A673 (cell line): ENCODE measurements at regions not wholly inside any gene's neighbourhood (a gene's known extent, or its start where the extent isn't known, plus 50 kb on each side); places are given as distances from the start of the nearest gene placed in this dataset.
"Not testable (repeated sequence)": the region's sequence is repeated elsewhere in the genome, so short reads cannot be mapped to it uniquely, and the experiment has no call there.

ENCODE experiments used
- BruUV-seq: library from RNA; stranded (reverse); fragments of 400-500 nt; replicated peaks from 2 replicates; lab custom pipeline; 2021; lab: Mats Ljungman, UMichigan
- CTCF ChIA-PET: fragments of 300-600 bp; sonication (Branson Sonifier 250); formaldehyde crosslinking; loops from one replicate; lab custom pipeline; 2022; ENCODE audit warnings: antibody characterized with exemption; lab: Charles Lee
- POLR2A ChIA-PET: fragments of 300-600 bp; sonication (Branson Sonifier 250); formaldehyde crosslinking; loops from one replicate; lab custom pipeline; 2022; ENCODE audit warnings: antibody characterized with exemption; ENCODE audit not compliant: low non-redundant PET; lab: Charles Lee
- DNase-seq: peaks from one replicate; pipeline ENCODE4 v3.0.0-alpha.2; 2015; ENCODE audit warnings: low spot score
- H3K27ac ChIP-seq: fragments of 200-600 bp; sonication (generic); 2 replicates; pipeline ENCODE4 v1.5.1; 2016; ENCODE audit warnings: mixed run types, low read depth, mild to moderate bottlenecking, mixed read lengths, antibody characterized with exemption, low read length; ENCODE audit not compliant: poor library complexity, severe bottlenecking
- H3K27me3 ChIP-seq: fragments of 200-600 bp; sonication (generic); replicated peaks from 2 replicates; pipeline ENCODE4 v1.6.1; 2017; ENCODE audit warnings: mixed run types, low read depth, mild to moderate bottlenecking, mixed read lengths, antibody characterized with exemption, low read length; ENCODE audit not compliant: insufficient read depth, poor library complexity
- H3K36me3 ChIP-seq: fragments of 200-600 bp; sonication (generic); 2 replicates; pipeline ENCODE4 v1.6.1; 2016; ENCODE audit warnings: mixed run types, mild to moderate bottlenecking, mixed read lengths, antibody characterized with exemption, low read length; ENCODE audit not compliant: insufficient read depth, poor library complexity, severe bottlenecking
- H3K4me1 ChIP-seq: fragments of 200-600 bp; sonication (generic); 2 replicates; pipeline ENCODE4 v1.6.1; 2017; ENCODE audit warnings: mixed run types, mild to moderate bottlenecking, mixed read lengths, antibody characterized with exemption, low read length; ENCODE audit not compliant: insufficient read depth, poor library complexity, severe bottlenecking
- H3K4me3 ChIP-seq: fragments of 200-600 bp; sonication (generic); 2 replicates; pipeline ENCODE4 v1.5.1; 2016; ENCODE audit warnings: low read depth, mixed run types, mild to moderate bottlenecking, mixed read lengths, low read length; ENCODE audit not compliant: poor library complexity, severe bottlenecking
- H3K9me3 ChIP-seq: fragments of 200-600 bp; sonication (generic); 2 replicates; pipeline ENCODE4 v1.6.1; 2016; ENCODE audit warnings: mixed run types, low read depth, mild to moderate bottlenecking, mixed read lengths, antibody characterized with exemption, low read length; ENCODE audit not compliant: poor library complexity, severe bottlenecking
- CTCF ChIP-seq: fragments of 300-800, 200-600 bp; sonication (generic); conservative IDR thresholded peaks from 2 replicates; pipeline ENCODE4 v1.5.1; 2017; ENCODE audit warnings: low read depth, mild to moderate bottlenecking, antibody characterized with exemption, low read length, moderate library complexity, mixed read lengths
- EZH2 ChIP-seq: fragments of 200-600 bp; sonication (generic); IDR thresholded peaks from 2 replicates; pipeline ENCODE4 v1.6.1; 2017; ENCODE audit warnings: borderline replicate concordance, low read depth, mild to moderate bottlenecking, mixed read lengths, antibody characterized with exemption, low read length; ENCODE audit not compliant: poor library complexity, severe bottlenecking
- intact Hi-C: fragments of 100-400 bp; cut with micrococcal nuclease; formaldehyde crosslinking; loops from one replicate; pipeline ENCODE4 v1.10.0; 2022; ENCODE audit not compliant: unreplicated experiment

GRCh38 chr20:53672484-53673129, 79.0 kb upstream of the ZNF217 start:
- Histone ChIP-seq H3K36me3 (no peaks in the 10 kb centered on the region), H3K27me3 (no peaks in the 10 kb centered on the region), H3K4me3 (no peak overlapping the region), H3K9me3 (no peaks in the 10 kb centered on the region), H3K27ac (no peak overlapping the region), H3K4me1 (peaks cover 7% of the 10 kb centered on the region)
- POLR2A ChIA-PET: no interaction called here
- CTCF ChIA-PET: no interaction called here
- BruUV-seq: no TSS peak
- TF ChIP-seq EZH2: no peak
- no peak for TF ChIP-seq CTCF
- intact Hi-C loops: no loop called here
- DNase-seq: no peak

- CTCF ChIA-PET: no interaction called here
Observed at GRCh38 chr20:53671370-53671769, 77.7 kb upstream of the ZNF217 start.

GRCh38 chr20:53669517-53670313, 76.1 kb upstream of the ZNF217 start:
- H3K4me1 ChIP-seq, H3K27ac ChIP-seq, intact Hi-C loops, H3K36me3 ChIP-seq, H3K4me3 ChIP-seq, BruUV-seq, H3K27me3 ChIP-seq, DNase-seq, H3K9me3 ChIP-seq, POLR2A ChIA-PET: not testable (repeated sequence)
- CTCF ChIA-PET: interaction anchor here (0.6 kb wide), 1 partner anchor 1495 kb away, joined by 3 read pairs; no protein-coding TSS in a partner anchor

More at GRCh38 chr20:53671370-53671769, 77.7 kb upstream of the ZNF217 start:
- Histone ChIP-seq H3K9me3 (no peaks in the 10 kb centered on the region), H3K36me3 (no peaks in the 10 kb centered on the region), H3K27me3 (no peaks in the 10 kb centered on the region), H3K27ac (no peak overlapping the region), H3K4me3 (no peak overlapping the region), H3K4me1 (no peaks in the 10 kb centered on the region)
- intact Hi-C loops: no loop called here
- TF ChIP-seq EZH2 (no peak), CTCF (no peak)
- no TSS peak for BruUV-seq
- POLR2A ChIA-PET: no interaction called here
- no peak for DNase-seq
